PC-3 (cell line): ENCODE measurements at regions not wholly inside any gene's neighbourhood (a gene's known extent, or its start where the extent isn't known, plus 50 kb on each side); places are given as distances from the start of the nearest gene placed in this dataset.

ENCODE experiments used
- ATAC-seq: fragments of 200-7000 bp; cut with Tn5 transposase; 2 replicates; pipeline ENCODE4 v1.9.1; 2020; ENCODE audit warnings: mild to moderate bottlenecking, moderate library complexity
- BruUV-seq: library from RNA; stranded (reverse); fragments of 400-500 nt; replicated peaks from 2 replicates; lab custom pipeline; 2021; lab: Mats Ljungman, UMichigan
- CTCF ChIA-PET: fragments of 300-600 bp; sonication (Branson Sonifier 250); formaldehyde crosslinking; loops from one replicate; lab custom pipeline; 2022; ENCODE audit warnings: antibody characterized with exemption; lab: Charles Lee
- POLR2A ChIA-PET: fragments of 300-600 bp; sonication (Branson Sonifier 250); formaldehyde crosslinking; loops from one replicate; lab custom pipeline; 2022; ENCODE audit warnings: antibody characterized with exemption; ENCODE audit not compliant: unreplicated experiment; lab: Charles Lee
- DNase-seq: peaks from one replicate; pipeline ENCODE4 v3.0.0-alpha.2; 2015
- H2AFZ ChIP-seq: fragments of 300-600 bp; sonication (generic); 2 replicates; pipeline ENCODE4 v1.6.0; 2016; ENCODE audit warnings: antibody characterized with exemption, low read length
- H3F3A ChIP-seq: fragments of 300-600 bp; sonication (generic); one replicate; pipeline ENCODE4 v1.6.0; 2017; ENCODE audit warnings: antibody characterized with exemption, low read length, control low read depth, mild to moderate bottlenecking; ENCODE audit not compliant: unreplicated experiment
- H3K27ac ChIP-seq: fragments of 300-600 bp; sonication (generic); 2 replicates; pipeline ENCODE4 v1.5.1; 2016; ENCODE audit warnings: mild to moderate bottlenecking, low read length
- H3K27me3 ChIP-seq: fragments of 300-600 bp; sonication (generic); 2 replicates; pipeline ENCODE4 v1.6.1; 2016; ENCODE audit warnings: low read length, mixed read lengths
- H3K36me3 ChIP-seq: fragments of 300-600 bp; sonication (generic); 2 replicates; pipeline ENCODE4 v1.6.1; 2016; ENCODE audit warnings: low read depth, mixed run types, low read length, mixed read lengths
- H3K4me1 ChIP-seq: fragments of 300-600 bp; sonication (generic); 2 replicates; pipeline ENCODE4 v1.5.1; 2016; ENCODE audit warnings: low read length; ENCODE audit not compliant: insufficient read depth
- H3K4me2 ChIP-seq: fragments of 300-600 bp; sonication (generic); 2 replicates; pipeline ENCODE4 v1.6.0; 2016; ENCODE audit warnings: low read length
- H3K4me3 ChIP-seq: fragments of 300-600 bp; sonication (generic); 2 replicates; pipeline ENCODE4 v1.5.1; 2016; ENCODE audit warnings: mild to moderate bottlenecking, low read length, mixed read lengths
- H3K79me2 ChIP-seq: fragments of 300-600 bp; sonication (generic); 2 replicates; pipeline ENCODE4 v1.6.1; 2017; ENCODE audit warnings: low read length, mixed read lengths
- H3K9ac ChIP-seq: fragments of 300-600 bp; sonication (generic); 2 replicates; pipeline ENCODE4 v1.6.0; 2016; ENCODE audit warnings: mild to moderate bottlenecking, low read length
- H3K9me2 ChIP-seq: fragments of 300-600 bp; sonication (generic); replicated peaks from 2 replicates; pipeline ENCODE4 v1.6.1; 2016; ENCODE audit warnings: mixed run types, low read length, mixed read lengths
- H3K9me3 ChIP-seq: fragments of 300-600 bp; sonication (generic); 2 replicates; pipeline ENCODE4 v1.6.1; 2016; ENCODE audit warnings: low read length, mixed read lengths
- H4K20me1 ChIP-seq: fragments of 300-600 bp; sonication (generic); 2 replicates; pipeline ENCODE4 v1.6.1; 2016; ENCODE audit warnings: low read length, mixed read lengths
- EZH2 ChIP-seq: fragments of 300-600 bp; sonication (generic); IDR thresholded peaks from one replicate; pipeline ENCODE4 v1.6.1; 2017; ENCODE audit warnings: antibody characterized with exemption, mild to moderate bottlenecking, low read length; ENCODE audit not compliant: unreplicated experiment
- EZH2phosphoT487 ChIP-seq: fragments of 300-600 bp; sonication (generic); IDR thresholded peaks from 2 replicates; pipeline ENCODE4 v1.6.1; 2018; ENCODE audit warnings: mild to moderate bottlenecking, antibody characterized with exemption, low read length, borderline replicate concordance
- intact Hi-C: fragments of 100-400 bp; cut with micrococcal nuclease; formaldehyde crosslinking; loops from 2 replicates; pipeline ENCODE4 v1.9.0; 2023
- TF ChIP-seq, protein P1 (sequence below): fragments of 300-600 bp; sonication (generic); conservative IDR thresholded peaks from 2 replicates; pipeline ENCODE4 v1.5.1; 2017; ENCODE audit warnings: antibody characterized with exemption, low read depth, mild to moderate bottlenecking, low read length

DNA sequence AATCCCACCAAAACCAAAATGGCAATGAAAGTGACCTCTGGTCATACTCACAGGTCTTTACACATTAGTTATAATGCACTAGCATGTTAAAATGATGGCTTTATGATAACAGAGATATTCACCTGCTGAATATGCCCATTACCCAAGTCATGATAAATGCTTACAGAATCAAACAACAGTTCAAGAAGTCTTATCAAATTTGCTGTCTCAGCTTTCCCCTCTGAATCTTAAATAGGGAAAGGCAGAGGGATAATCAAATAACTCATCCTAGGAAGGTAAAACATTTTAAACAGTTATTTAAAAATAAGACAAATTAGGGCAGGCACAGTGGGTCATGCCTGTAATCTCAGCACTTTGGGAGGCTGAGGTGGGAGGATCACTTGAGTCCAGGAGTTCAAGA is 52.8 kb upstream of the CRBN start:
- Histone ChIP-seq H3F3A (no peaks in the 10 kb centered on the region), H3K79me2 (no peaks in the 10 kb centered on the region), H2AFZ (no peak overlapping the region), H3K27ac (no peak overlapping the region), H3K27me3 (no peaks in the 10 kb centered on the region), H3K36me3 (no peaks in the 10 kb centered on the region), H4K20me1 (no peaks in the 10 kb centered on the region), H3K9ac (no peak overlapping the region), H3K4me2 (no peak overlapping the region), H3K4me1 (no peaks in the 10 kb centered on the region), H3K4me3 (no peak overlapping the region), H3K9me3 (0 out of 2 replicates have a peak, but pooled peaks cover 9% of the 10 kb centered on the region), H3K9me2 (no peaks in the 10 kb centered on the region)
- DNase-seq, result no peak
- TF ChIP-seq, protein P1, sequence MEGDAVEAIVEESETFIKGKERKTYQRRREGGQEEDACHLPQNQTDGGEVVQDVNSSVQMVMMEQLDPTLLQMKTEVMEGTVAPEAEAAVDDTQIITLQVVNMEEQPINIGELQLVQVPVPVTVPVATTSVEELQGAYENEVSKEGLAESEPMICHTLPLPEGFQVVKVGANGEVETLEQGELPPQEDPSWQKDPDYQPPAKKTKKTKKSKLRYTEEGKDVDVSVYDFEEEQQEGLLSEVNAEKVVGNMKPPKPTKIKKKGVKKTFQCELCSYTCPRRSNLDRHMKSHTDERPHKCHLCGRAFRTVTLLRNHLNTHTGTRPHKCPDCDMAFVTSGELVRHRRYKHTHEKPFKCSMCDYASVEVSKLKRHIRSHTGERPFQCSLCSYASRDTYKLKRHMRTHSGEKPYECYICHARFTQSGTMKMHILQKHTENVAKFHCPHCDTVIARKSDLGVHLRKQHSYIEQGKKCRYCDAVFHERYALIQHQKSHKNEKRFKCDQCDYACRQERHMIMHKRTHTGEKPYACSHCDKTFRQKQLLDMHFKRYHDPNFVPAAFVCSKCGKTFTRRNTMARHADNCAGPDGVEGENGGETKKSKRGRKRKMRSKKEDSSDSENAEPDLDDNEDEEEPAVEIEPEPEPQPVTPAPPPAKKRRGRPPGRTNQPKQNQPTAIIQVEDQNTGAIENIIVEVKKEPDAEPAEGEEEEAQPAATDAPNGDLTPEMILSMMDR, result no peak
- TF ChIP-seq EZH2phosphoT487, result no peak
- no peak for TF ChIP-seq EZH2
- intact Hi-C loops, result no loop called here
- ChIA-PET CTCF (no interaction called here), POLR2A (no interaction called here)
- BruUV-seq, result no TSS peak
- ATAC-seq, result no peak
